OCI-LY1 (cell line): ENCODE measurements at regions not wholly inside any gene's neighbourhood (a gene's known extent, or its start where the extent isn't known, plus 50 kb on each side); places are given as distances from the start of the nearest gene placed in this dataset.

ENCODE experiments used
- H2AFZ ChIP-seq: fragments of 200-600 bp; sonication (generic), shearing (Covaris generic); 2 replicates; pipeline ENCODE4 v1.6.0; 2014; ENCODE audit warnings: antibody characterized with exemption, mild to moderate bottlenecking, low read length
- H3F3A ChIP-seq: fragments of 200-600 bp; sonication (generic), shearing (Covaris generic); 2 replicates; pipeline ENCODE4 v1.6.0; 2014; ENCODE audit warnings: mild to moderate bottlenecking, antibody characterized with exemption, low read length, moderate library complexity; ENCODE audit not compliant: insufficient read depth
- H3K27ac ChIP-seq: fragments of 200-600 bp; sonication (generic); 2 replicates; pipeline ENCODE4 v1.5.1; 2014; ENCODE audit warnings: low read length, mixed run types, mild to moderate bottlenecking, low read depth; ENCODE audit not compliant: poor library complexity, severe bottlenecking
- H3K27me3 ChIP-seq: fragments of 200-600 bp; sonication (generic); 2 replicates; pipeline ENCODE4 v1.6.0; 2014; ENCODE audit warnings: antibody characterized with exemption, mild to moderate bottlenecking, low read length, moderate library complexity; ENCODE audit not compliant: insufficient read depth
- H3K36me3 ChIP-seq: fragments of 200-600 bp; sonication (generic); 2 replicates; pipeline ENCODE4 v1.6.1; 2014; ENCODE audit warnings: mild to moderate bottlenecking, antibody characterized with exemption, low read length, moderate library complexity, mixed read lengths; ENCODE audit not compliant: insufficient read depth
- H3K4me1 ChIP-seq: fragments of 200-600 bp; sonication (generic); 2 replicates; pipeline ENCODE4 v1.5.1; 2014; ENCODE audit warnings: mild to moderate bottlenecking, low read length, moderate library complexity; ENCODE audit not compliant: insufficient read depth, severe bottlenecking
- H3K4me2 ChIP-seq: fragments of 200-600 bp; sonication (generic), shearing (Covaris generic); 2 replicates; pipeline ENCODE4 v1.6.1; 2014; ENCODE audit warnings: low read length
- H3K4me3 ChIP-seq: fragments of 200-600 bp; sonication (generic); 2 replicates; pipeline ENCODE4 v1.5.1; 2014; ENCODE audit warnings: low read length, low read depth, mild to moderate bottlenecking, mixed read lengths; ENCODE audit not compliant: poor library complexity, severe bottlenecking
- H3K79me2 ChIP-seq: fragments of 200-600 bp; shearing (Covaris generic); 2 replicates; pipeline ENCODE4 v1.6.1; 2016; ENCODE audit warnings: mixed run types, low read length, mixed read lengths; ENCODE audit not compliant: insufficient read depth
- H3K9ac ChIP-seq: fragments of 200-600 bp; sonication (generic), shearing (Covaris generic); 2 replicates; pipeline ENCODE4 v1.6.1; 2014; ENCODE audit warnings: mild to moderate bottlenecking, low read length, mixed read lengths
- H3K9me2 ChIP-seq: fragments of 200-600 bp; sonication (generic), shearing (Covaris generic); 2 replicates; pipeline ENCODE4 v1.6.1; 2014; ENCODE audit warnings: low read depth, mild to moderate bottlenecking, low read length, mixed read lengths
- H3K9me3 ChIP-seq: fragments of 200-600 bp; shearing (Covaris generic); 2 replicates; pipeline ENCODE4 v1.6.1; 2014; ENCODE audit warnings: low read length, mixed read lengths
- H4K20me1 ChIP-seq: fragments of 200-600 bp; sonication (generic), shearing (Covaris generic); 2 replicates; pipeline ENCODE4 v1.6.0; 2016; ENCODE audit warnings: mild to moderate bottlenecking, low read length; ENCODE audit not compliant: insufficient read depth
- CTCF ChIP-seq: fragments of 200-600 bp; sonication (generic), shearing (Covaris generic); IDR thresholded peaks from 2 replicates; pipeline ENCODE4 v1.5.1; 2017; ENCODE audit warnings: mild to moderate bottlenecking, antibody characterized with exemption, low read length, moderate library complexity, mixed read lengths
- EZH2 ChIP-seq: fragments of 200-600 bp; sonication (generic), shearing (Covaris generic); IDR thresholded peaks from 2 replicates; pipeline ENCODE4 v1.8.0; 2017; ENCODE audit warnings: borderline replicate concordance, mixed run types, mild to moderate bottlenecking, antibody characterized with exemption, low read length, moderate library complexity, mixed read lengths

- no peak overlapping the region for H3K27ac ChIP-seq
Observed at GRCh38 chr9:113660196-113660595, 196.7 kb downstream of the RGS3 start.

GRCh38 chr9:113661074-113661473 is 197.5 kb downstream of the RGS3 start:
- H3K27me3 ChIP-seq, result no peaks in the 10 kb centered on the region

More at GRCh38 chr9:113660196-113660595, 196.7 kb downstream of the RGS3 start:
- Histone ChIP-seq H3K9me2 (no peaks in the 10 kb centered on the region), H2AFZ (no peak overlapping the region), H4K20me1 (no peaks in the 10 kb centered on the region), H3F3A (no peaks in the 10 kb centered on the region), H3K27me3 (no peaks in the 10 kb centered on the region), H3K79me2 (no peaks in the 10 kb centered on the region), H3K9me3 (no peaks in the 10 kb centered on the region), H3K4me3 (no peak overlapping the region), H3K4me1 (peaks cover 9% of the 10 kb centered on the region), H3K36me3 (no peaks in the 10 kb centered on the region), H3K9ac (no peak overlapping the region), H3K4me2 (no peak overlapping the region)
- TF ChIP-seq CTCF (no peak), EZH2 (no peak)

GRCh38 chr9:113664181-113664875 is 200.8 kb downstream of the RGS3 start:
- Histone ChIP-seq H3K27ac (no peak overlapping the region), H4K20me1 (no peaks in the 10 kb centered on the region), H3K4me1 (no peaks in the 10 kb centered on the region), H3K79me2 (no peaks in the 10 kb centered on the region), H3K9me3 (no peaks in the 10 kb centered on the region), H3K9me2 (no peaks in the 10 kb centered on the region), H3K4me2 (no peak overlapping the region), H3K4me3 (no peak overlapping the region), H3K27me3 (no peaks in the 10 kb centered on the region), H3K36me3 (no peaks in the 10 kb centered on the region), H3F3A (no peaks in the 10 kb centered on the region), H2AFZ (no peak overlapping the region), H3K9ac (no peak overlapping the region)
- no peak for TF ChIP-seq CTCF
- no peak for TF ChIP-seq EZH2

More at GRCh38 chr9:113661074-113661473, 197.5 kb downstream of the RGS3 start:
- Histone ChIP-seq H3K36me3 (no peaks in the 10 kb centered on the region), H3K9me3 (no peaks in the 10 kb centered on the region), H3K27ac (no peak overlapping the region), H3K4me2 (no peak overlapping the region), H3K9ac (no peak overlapping the region), H3F3A (no peaks in the 10 kb centered on the region), H2AFZ (no peak overlapping the region), H3K79me2 (no peaks in the 10 kb centered on the region), H3K4me3 (no peak overlapping the region), H3K9me2 (no peaks in the 10 kb centered on the region), H4K20me1 (no peaks in the 10 kb centered on the region), H3K4me1 (peaks cover 9% of the 10 kb centered on the region)
- TF ChIP-seq EZH2 (no peak), CTCF (no peak)
